NCI-H146 (cell line): ENCODE measurements at regions not wholly inside any gene's neighbourhood (a gene's known extent, or its start where the extent isn't known, plus 50 kb on each side); places are given as distances from the start of the nearest gene placed in this dataset.
A peak's percentile ranks its signal among the peaks of the same experiment; 100 is the strongest.

Experiments
- DNase-seq: peaks from one replicate; lab custom pipeline; 2025; lab: John Stamatoyannopoulos, UW

DNA sequence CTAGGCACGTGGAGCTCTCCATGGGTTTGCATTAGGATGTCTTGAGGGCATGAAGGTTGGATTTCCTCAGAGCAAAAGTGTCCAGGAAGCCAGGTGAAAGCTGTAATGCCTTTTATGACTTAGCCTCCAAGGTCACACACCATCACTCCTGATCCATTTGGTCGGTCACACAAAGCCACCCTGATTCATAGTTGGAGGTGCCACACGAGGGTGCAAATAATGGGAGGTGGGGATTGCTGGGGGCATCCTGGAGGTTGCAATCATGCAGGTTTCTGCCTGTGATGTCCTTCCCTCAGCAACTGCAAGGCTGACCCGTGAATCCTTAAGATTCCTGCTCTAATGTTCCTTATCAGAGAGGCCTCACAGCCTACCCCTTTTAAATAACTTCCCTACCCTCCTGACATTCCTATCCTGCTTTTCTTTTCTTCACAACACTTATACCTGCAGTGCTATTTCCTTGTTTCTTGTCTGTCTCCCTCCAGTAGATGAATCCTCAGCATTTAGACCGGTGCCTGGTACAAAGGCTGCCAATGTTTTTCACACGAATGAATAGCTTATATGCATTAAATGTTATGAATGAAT is 97.1 kb downstream of the LIPG start:
- no peak for DNase-seq

DNA sequence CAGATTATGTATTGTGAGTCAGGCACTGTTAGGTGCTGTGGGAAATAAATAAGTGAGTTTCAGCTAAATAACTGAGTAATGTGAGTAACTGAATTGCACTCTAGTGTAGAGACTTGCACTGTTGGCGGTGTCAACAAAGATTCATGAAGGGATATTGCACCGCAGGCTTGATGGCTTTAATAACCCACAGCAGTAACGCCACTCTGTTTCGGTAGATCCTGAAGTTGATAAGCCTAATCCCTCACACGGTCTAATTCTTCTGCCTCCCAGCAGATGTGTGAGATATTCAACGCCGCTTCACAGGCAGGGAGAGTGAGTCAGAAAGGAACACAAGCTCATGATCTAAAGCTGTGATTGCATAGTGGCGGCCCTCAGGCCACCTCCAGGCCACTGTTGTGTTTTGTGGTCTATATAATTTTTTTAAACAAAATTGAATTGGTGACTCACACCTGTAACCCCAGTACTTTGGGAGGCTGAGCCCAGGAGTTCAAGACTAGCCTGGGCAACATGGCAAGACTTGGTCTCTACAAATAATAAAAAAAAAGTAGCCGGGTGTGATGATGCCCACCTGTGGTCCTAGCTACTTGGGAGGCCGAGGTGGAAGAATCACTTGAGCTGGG is 94.3 kb downstream of the LIPG start:
- peak; percentile 34 for DNase-seq

- DNase-seq, result no peak
These were observed 93.6 kb downstream of the LIPG start for GRCh38 chr18:49655266-49656072.

DNA sequence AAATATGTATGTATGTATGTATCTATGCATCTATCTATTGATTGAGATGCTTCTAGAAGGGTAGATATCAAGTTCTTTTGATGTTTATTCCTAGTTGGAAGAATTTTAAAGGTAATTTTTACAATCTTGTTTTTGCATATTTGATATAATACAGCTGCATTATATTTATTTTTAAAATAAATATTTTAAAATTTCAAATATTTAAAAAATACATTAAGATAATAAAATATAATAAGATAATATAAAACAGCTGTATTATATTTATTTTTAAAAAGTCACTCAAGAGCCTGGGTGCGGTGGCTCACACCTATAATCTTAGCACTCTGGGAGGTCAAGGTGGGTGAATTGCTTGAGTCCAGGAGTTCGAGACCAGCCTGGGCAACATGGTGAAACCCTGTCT is 92.5 kb downstream of the LIPG start:
- no peak for DNase-seq

DNA sequence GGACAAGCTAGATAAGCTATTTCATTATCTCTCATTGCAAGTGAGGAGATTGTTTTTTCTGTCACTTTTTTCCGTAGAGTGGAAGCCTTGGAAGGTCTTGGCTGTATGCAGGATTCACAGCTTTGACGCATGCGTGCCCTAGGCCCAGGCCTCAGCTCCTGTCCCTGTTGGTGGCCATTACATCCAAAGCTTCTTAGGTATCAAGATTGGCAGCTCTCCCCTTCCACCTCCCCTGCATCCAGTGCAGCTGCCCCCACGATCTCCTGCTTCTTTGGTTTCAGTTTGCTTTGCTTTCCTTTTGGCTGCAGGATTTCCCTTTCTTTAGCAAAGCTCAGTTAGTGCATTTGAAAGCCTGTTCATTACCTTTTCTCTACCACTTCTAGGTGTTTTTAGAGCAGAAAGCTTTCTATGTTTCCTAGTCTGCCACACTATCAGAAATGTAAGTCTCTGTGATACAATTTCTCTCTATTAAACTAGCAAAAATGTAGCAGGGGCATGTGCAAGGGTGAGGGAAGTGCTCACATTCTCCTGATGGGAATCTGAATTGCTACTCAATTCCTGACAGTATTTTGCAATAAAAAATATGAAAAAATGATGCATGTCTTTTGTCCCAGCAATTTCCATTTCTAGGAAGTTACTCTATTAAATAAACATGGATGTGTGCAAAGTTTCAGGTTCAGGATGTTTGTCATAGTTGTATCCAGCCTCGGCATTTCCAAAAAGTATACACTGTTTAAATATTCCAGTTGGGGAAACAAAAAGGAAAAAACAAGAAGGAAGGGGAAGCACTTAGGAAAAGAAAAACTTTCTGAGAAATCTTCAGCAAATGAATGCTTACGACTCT is 91.2 kb downstream of the LIPG start:
- DNase-seq, result peak; percentile 19

DNA sequence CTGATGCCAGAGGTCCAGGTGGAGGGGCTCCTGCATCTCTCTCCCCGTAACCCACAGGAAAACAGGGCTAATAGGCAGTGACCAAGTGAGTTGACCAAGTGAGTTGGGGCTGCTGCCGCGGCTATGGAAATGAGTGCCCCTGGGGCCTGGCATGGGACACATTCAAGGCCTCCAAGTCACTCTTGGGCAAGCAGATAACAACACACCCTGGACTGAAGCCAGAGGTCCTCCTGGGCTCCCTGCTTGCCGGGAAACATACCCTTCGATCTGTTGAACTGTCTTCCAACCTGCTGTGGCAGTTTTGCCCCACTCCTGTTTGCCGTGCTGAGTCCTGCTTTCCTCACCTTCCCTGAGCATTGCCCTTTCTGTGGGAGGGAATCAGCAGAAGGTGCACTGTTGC is 89.2 kb downstream of the LIPG start:
- DNase-seq, result no peak

DNA sequence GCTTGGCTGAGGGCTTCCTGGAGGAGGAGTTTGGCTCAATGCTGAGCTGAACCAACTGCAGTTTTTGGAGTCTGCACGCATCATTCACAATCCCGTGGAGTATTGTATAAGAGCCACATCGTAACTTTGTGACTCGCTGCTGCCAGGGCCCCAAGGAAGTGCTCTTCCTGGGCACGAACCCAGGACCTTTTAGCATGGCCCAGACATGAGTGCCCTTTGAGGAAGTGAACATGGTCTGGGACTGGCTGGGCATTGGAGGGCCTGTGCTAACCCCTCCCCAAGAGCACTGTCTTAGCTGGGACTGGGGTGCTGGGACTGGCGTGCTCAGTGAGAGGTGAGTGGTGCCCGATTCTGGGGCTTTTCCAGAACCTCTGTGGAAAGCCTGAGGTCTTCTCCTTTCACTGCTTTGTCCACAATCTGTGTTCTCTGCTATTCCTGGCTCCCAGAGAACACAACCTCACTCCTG is 88.6 kb downstream of the LIPG start:
- DNase-seq, result no peak

GRCh38 chr18:49648811-49649210 is 87.0 kb downstream of the LIPG start:
- peak; percentile 10 for DNase-seq
